AG09309 (cell line): ENCODE measurements at regions not wholly inside any gene's neighbourhood (a gene's known extent, or its start where the extent isn't known, plus 50 kb on each side); places are given as distances from the start of the nearest gene placed in this dataset.

Experiments used
- DNase-seq: peaks from one replicate; pipeline ENCODE4 v3.0.0-alpha.2; 2010; ENCODE audit warnings: low read depth
- H3K4me3 ChIP-seq: 2 replicates; pipeline ENCODE4 v1.5.1; 2011; ENCODE audit warnings: mild to moderate bottlenecking, low read depth, low read length, moderate library complexity; ENCODE audit not compliant: control insufficient read depth
- CTCF ChIP-seq: IDR thresholded peaks from 2 replicates; pipeline ENCODE4 v1.5.1; 2011; ENCODE audit warnings: mild to moderate bottlenecking, low read depth, low read length, inconsistent platforms; ENCODE audit not compliant: insufficient read depth, control insufficient read depth; ENCODE audit errors: missing control alignments

- TF ChIP-seq CTCF, result no peak
- DNase-seq, result no peak
- H3K4me3 ChIP-seq, result no peak overlapping the region
These were observed 53.4 kb downstream of the RPLP1 start for GRCh38 chr15:69505956-69506556.

GRCh38 chr15:69508659-69509058, 56.0 kb downstream of the RPLP1 start:
- H3K4me3 ChIP-seq, result no peak overlapping the region
- no peak for TF ChIP-seq CTCF
- no peak for DNase-seq

GRCh38 chr15:69509131-69509530, 56.5 kb downstream of the RPLP1 start:
- DNase-seq, result no peak
- TF ChIP-seq CTCF, result no peak

GRCh38 chr15:69510556-69510955, 57.9 kb downstream of the RPLP1 start:
- no peak for DNase-seq
- no peak for TF ChIP-seq CTCF
- H3K4me3 ChIP-seq, result no peak overlapping the region

More at GRCh38 chr15:69509131-69509530, 56.5 kb downstream of the RPLP1 start:
- no peak overlapping the region for H3K4me3 ChIP-seq

GRCh38 chr15:69511015-69511414, 58.4 kb downstream of the RPLP1 start:
- no peak overlapping the region for H3K4me3 ChIP-seq
- no peak for TF ChIP-seq CTCF
- no peak for DNase-seq

GRCh38 chr15:69511716-69512340, 59.2 kb downstream of the RPLP1 start:
- no peak overlapping the region for H3K4me3 ChIP-seq
- no peak for DNase-seq
- TF ChIP-seq CTCF, result no peak
